ENCODE measurements at regions not wholly inside any gene's neighbourhood (a gene's known extent, or its start where the extent isn't known, plus 50 kb on each side); places are given as distances from the start of the nearest gene placed in this dataset.

- TF ChIP-seq CTCF (IDR thresholded peaks at IDR 0.05) = no peak
- peak in 2 of 3 donors; percentile 33 to 37 for TF ChIP-seq POLR2A (IDR thresholded peaks at IDR 0.05)
Measured at GRCh38 chr6:106757267-106757666, 127.9 kb downstream of the QRSL1 start.
